Kidney epithelial cell (primary cell): ENCODE measurements at regions not wholly inside any gene's neighbourhood (a gene's known extent, or its start where the extent isn't known, plus 50 kb on each side); places are given as distances from the start of the nearest gene placed in this dataset.
"Not testable (repeated sequence)": the region's sequence is repeated elsewhere in the genome, so short reads cannot be mapped to it uniquely, and the experiment has no call there.

ENCODE experiments used
- DNase-seq: peaks from one replicate; pipeline ENCODE4 v3.0.0-alpha.2; 2010; ENCODE audit warnings: low read depth
- H3K27me3 ChIP-seq: 2 replicates; pipeline ENCODE4 v1.6.0; 2011; ENCODE audit warnings: low read length; ENCODE audit not compliant: control insufficient read depth, insufficient read depth
- H3K36me3 ChIP-seq: 2 replicates; pipeline ENCODE4 v1.5.1; 2011; ENCODE audit warnings: low read length; ENCODE audit not compliant: control insufficient read depth, insufficient read depth
- H3K4me3 ChIP-seq: 2 replicates; pipeline ENCODE4 v1.5.1; 2011; ENCODE audit warnings: low read depth, mild to moderate bottlenecking, control low read depth, low read length
- CTCF ChIP-seq: IDR thresholded peaks from 2 replicates; pipeline ENCODE4 v1.5.1; 2011; ENCODE audit warnings: mild to moderate bottlenecking, moderate library complexity, low read length, control low read depth, inconsistent platforms; ENCODE audit not compliant: insufficient read depth, poor library complexity, severe bottlenecking

GRCh38 chr6:20263059-20263458 lies 50.8 kb upstream of the MBOAT1 start:
- Histone ChIP-seq H3K36me3 (no peaks in the 10 kb centered on the region), H3K4me3 (no peak overlapping the region), H3K27me3 (no peaks in the 10 kb centered on the region)
- DNase-seq, result no peak
- no peak for TF ChIP-seq CTCF

GRCh38 chr6:20265842-20266241 lies 53.6 kb upstream of the MBOAT1 start:
- Histone ChIP-seq H3K36me3 (no peaks in the 10 kb centered on the region), H3K4me3 (no peak overlapping the region), H3K27me3 (no peaks in the 10 kb centered on the region)
- DNase-seq, result no peak
- no peak for TF ChIP-seq CTCF

- no peak for DNase-seq
- no peaks in the 10 kb centered on the region for H3K36me3 ChIP-seq
- H3K27me3 ChIP-seq, result no peaks in the 10 kb centered on the region
- no peak overlapping the region for H3K4me3 ChIP-seq
- no peak for TF ChIP-seq CTCF
These were observed 54.8 kb upstream of the MBOAT1 start for GRCh38 chr6:20266851-20267608.

- DNase-seq, result no peak
- no peak overlapping the region for H3K4me3 ChIP-seq
- TF ChIP-seq CTCF, result no peak
- H3K36me3 ChIP-seq, result no peaks in the 10 kb centered on the region
- no peaks in the 10 kb centered on the region for H3K27me3 ChIP-seq
These were observed 56.9 kb upstream of the MBOAT1 start for GRCh38 chr6:20269181-20269580.

- TF ChIP-seq CTCF, result no peak
- H3K36me3 ChIP-seq, result no peaks in the 10 kb centered on the region
- no peak overlapping the region for H3K4me3 ChIP-seq
- DNase-seq, result no peak
- H3K27me3 ChIP-seq, result no peaks in the 10 kb centered on the region
These were observed 59.5 kb upstream of the MBOAT1 start for GRCh38 chr6:20271818-20272217.

GRCh38 chr6:20274137-20274536 lies 61.9 kb upstream of the MBOAT1 start:
- TF ChIP-seq CTCF, result no peak
- Histone ChIP-seq H3K27me3 (no peaks in the 10 kb centered on the region), H3K36me3 (no peaks in the 10 kb centered on the region), H3K4me3 (no peak overlapping the region)
- no peak for DNase-seq

- H3K27me3 ChIP-seq, H3K36me3 ChIP-seq, H3K4me3 ChIP-seq, DNase-seq: not testable (repeated sequence)
These were observed 63.6 kb upstream of the MBOAT1 start for GRCh38 chr6:20275837-20276236.

GRCh38 chr6:20277724-20278123 lies 65.5 kb upstream of the MBOAT1 start:
- not testable (repeated sequence) for H3K36me3 ChIP-seq, H3K4me3 ChIP-seq, DNase-seq, H3K27me3 ChIP-seq
